GM19438 (cell line): ENCODE measurements at regions not wholly inside any gene's neighbourhood (a gene's known extent, or its start where the extent isn't known, plus 50 kb on each side); places are given as distances from the start of the nearest gene placed in this dataset.

ENCODE experiments used
- ATAC-seq: cut with Tn5 transposase; IDR thresholded peaks from one replicate; pipeline ENCODE4 v1.9.1; 2021; ENCODE audit warnings: low read depth; ENCODE audit not compliant: unreplicated experiment

DNA sequence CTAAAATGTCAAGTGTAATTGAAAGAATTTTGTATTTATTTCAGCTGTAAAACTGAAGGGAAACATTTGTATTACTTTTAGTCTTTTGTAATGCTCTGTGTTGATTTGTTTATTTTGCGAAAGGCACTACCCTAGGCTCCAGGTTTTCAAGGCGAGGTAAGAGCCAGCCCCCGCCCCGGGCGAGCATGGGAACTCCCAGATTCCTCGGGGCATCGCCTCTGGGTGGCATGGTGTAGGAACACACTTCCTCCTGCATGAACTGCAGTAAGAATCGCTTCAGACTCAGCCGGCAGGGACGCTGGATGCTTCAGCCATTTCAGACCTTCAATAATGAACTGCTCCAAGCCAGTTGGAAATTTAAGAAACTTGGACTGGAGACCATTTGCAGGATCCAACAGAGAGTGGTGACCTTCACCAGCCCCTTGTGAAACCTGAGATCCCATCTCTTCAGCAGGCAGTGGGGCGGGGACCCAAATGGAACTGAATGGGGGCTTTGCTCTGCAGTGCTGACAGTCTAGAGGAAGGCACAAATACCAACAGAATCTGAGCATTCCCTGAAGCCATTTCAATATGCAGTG, 544.3 kb upstream of the MGMT start:
- ATAC-seq, result no peak

DNA sequence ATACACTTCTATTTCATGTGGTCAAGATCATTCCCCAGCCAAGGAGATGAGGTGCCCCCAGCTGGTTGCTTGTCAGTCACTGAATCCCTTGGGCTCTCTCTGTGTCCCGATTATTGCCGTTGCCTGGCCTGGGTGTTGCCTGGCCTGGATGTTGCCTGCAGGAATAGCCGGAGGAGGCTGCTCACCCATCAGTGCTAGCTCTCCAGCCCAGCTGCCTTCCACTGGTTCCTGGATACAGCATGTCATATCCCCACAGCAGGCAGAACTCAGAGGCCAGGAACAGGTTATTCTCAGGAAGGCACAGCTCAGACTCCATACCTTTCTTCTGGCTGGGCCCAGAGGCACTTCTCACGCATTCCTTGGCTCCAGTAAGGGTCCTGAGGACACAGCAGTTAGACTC, 542.1 kb upstream of the MGMT start:
- no peak for ATAC-seq

DNA sequence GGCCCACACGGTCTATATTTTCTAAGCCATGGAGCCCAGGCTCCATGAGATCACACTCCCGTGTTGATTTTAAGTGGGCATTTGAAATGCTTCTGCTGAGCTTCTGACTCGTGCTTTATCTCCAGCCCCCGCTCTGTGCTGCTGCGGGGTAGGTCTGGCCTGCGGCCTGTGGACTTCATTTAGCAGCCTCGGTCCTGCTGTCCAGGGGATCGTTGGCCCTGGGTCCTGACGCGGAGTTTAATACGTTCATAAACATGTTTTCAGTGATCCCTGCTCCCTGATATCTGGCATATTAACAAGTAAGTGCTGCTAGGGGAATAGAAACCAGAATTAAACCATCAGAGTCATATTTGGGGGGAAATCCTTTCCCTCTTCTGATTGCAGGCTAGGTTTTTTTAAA, 540.3 kb upstream of the MGMT start:
- no peak for ATAC-seq

DNA sequence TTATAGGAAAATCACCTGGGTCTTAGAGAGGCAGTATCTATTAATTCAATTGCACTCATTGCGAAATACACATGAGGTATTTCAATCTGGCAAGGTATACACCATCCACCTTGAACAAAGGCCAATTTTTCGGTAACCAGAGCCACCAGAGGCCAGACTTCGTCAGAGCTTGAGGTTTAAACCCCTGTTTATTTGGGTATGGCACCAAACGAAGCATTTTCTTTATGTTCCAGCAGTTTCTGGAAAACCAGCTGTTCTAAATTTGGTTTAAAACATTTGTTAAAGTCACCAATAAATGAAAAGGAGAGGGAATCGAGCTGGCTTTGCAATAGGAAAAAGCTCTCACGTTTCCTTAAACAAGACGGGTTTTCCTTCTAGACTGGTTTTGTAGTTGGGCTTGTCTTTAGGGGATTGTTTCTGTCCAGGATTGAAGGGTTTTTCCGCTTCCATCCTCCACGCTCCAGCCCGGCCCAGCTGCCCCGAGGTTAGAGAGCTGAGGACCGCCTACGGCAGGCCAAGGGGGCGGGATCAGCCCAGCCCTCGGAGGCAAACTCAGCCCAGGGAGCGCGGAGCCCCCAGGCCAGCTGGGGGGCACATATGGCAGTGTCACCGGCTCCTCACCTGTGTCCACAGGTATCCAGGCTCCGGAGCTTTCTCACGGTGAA, 539.4 kb upstream of the MGMT start:
- ATAC-seq, result no peak

DNA sequence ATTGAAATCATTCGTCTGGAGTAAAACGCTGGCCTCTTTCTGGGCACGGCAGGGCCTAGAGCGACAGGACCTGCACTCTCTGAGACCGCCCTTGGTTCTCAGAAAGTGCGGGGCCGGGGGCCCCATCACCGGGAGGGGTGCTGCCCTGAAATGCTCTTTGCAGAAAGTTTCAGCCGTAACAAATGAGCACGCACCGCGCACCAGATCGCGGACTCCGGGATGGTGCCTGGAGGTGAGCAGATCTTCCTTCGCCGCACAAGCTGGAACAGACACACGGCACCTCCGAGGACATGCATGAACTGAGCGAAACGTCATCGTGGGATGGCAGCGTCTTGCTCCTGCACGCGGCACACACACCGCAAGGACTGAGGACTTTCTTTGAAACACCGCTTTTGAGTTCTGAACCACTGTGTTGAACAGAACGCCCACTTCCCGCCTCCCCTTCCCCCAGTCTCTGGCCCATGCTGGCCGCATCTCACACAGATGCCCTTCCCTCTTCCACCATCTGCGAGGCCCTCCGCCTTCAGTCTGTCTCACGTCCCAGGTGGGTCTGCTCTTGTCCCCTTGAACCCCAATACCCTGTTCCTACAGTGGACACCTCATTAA, 538.7 kb upstream of the MGMT start:
- ATAC-seq, result no peak

DNA sequence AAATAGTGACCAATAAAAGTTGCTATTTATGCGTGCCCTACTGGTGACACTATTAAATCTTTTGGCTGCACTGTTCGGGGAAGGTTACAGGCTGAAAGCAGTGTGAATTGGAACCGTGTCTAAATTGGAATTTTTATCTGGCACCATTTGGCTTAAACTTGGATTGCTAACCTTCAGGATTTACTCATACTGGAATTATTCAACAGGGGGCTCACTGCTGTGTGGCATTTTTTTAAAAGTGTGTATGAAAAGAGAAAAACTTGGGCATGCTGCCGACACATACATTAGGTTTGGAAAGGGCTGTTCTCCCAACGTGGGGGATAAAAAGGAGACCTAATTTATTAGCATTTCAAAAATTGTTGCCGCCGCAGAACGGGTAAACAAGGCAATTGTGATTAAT, 537.9 kb upstream of the MGMT start:
- ATAC-seq, result no peak

DNA sequence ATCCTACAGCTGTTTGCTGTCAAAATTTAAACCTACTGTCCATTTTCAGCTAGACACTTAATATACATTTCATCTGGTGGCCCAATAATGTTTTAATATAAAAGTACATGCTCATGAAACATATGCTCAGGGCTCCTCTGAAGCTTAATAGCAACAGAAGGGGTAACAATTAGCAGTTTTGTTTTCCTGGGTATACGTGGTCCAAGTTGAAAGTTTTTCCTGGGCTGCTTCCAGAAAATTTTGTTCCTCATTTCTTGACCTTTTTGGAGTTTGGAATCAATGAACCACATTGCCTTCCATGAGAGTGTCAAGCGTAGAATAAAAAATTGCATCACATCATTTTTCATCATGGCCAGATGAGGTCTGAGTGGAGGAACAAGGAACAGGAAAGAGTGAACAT, 537.3 kb upstream of the MGMT start:
- no peak for ATAC-seq

DNA sequence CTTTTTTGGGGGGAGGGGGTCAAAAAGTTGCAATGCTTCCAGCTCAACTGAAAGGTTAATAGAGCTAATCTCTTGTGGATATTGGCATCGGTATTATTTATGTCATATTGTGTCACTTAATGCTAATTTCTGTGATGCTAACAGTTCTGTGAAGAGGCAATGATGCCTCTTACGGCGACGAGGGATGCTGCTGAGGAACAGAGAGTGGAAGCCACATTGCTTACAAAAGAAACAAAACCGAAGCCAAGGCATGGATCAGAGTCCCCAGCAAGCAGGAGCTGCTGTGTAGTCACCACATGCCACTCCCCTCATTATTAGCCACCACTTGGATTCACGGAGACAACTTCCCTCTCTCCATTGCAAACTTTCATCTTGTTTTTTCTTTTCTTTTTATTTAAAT, 536.5 kb upstream of the MGMT start:
- no peak for ATAC-seq

DNA sequence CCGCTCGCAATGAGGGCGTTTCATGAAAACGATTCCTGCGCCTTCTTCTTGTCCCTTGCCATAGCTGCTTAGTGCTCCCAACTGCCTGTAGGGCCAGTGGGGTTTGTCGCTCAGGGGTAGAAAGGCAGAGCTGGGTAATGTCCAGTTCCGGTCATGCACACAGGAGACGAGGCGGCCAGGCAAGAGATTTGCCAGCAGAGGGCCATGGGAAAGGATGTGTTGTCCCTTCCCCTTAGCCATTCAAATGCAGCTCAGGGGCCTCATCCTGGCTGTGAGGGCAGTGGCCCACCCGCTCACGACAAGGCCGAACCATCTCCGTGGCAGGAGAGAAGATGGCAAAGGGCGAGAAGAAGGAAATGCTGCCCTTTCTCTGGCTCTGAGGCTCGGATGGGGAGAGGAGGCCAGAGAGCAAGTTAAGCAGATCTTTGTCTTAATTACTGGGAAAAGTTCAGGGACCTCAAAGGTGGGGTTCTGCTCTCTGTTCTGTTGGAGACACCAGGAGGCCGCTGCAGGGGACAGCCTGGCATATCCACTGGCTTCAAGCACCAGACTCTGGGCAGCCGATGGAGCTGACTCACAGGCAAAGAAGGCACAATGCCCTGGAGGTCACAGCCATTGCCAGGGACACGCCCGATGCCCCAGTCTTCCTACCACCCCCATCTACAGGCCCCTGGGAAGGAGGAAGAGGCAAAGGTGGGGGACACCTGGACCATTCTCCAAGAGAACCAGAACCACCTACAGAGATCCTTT, 534.8 kb upstream of the MGMT start:
- no peak for ATAC-seq

DNA sequence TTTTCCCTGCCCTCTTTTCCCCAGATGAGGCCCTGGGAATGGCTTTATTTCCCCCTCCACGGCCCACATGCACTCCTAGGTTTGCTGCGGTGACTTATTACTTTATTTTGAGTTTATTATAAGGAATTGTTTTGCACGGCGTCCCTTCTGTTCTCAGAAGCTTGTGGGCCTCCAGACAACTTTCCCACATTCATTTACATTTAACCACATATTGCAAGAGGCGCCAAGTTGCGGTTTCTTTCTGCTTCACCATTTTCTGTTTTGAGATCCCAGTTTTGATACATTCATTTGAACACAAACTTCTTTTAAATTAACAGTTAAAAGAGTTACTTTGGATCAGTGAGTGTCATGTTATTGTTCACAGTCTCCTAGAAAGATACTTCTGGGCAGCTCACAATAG, 532.5 kb upstream of the MGMT start:
- ATAC-seq, result no peak

DNA sequence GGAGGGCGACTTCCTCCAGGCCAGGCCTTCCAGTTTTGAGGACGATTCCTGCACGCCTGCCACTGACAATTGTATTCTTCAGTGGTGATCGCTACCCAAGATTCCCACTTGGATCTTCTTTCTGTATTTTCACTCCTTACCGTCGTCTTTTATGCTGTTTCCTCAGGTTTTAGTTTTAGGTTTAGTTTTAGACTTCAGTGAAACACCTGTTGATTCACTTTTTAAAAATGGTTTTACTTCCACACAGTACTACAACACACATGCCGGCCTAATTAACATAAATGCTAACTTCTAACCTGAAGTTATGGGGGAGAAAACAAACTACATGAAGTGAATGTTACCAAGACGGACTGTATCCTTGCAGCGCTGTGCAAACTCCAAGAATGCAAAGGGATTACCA, 530.6 kb upstream of the MGMT start:
- no peak for ATAC-seq

DNA sequence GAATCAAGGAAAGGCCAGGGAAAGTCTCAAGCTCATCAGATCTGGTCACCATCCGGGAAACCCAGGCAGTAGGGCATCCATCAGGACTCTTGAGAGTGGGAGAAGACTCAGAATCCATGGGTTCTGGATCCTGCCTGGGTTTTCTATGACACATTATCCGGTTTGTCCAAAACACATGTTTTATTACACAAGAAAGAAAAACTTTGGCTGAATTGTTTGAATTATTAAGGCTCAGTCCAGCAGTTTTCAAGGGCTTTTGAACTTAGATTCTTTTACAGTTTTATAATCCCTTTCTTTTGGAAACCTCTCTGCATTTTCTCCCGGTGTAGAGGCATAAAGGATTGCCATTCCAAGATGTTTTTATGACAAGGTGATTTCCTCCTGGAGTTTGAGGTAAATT, 528.5 kb upstream of the MGMT start:
- no peak for ATAC-seq

DNA sequence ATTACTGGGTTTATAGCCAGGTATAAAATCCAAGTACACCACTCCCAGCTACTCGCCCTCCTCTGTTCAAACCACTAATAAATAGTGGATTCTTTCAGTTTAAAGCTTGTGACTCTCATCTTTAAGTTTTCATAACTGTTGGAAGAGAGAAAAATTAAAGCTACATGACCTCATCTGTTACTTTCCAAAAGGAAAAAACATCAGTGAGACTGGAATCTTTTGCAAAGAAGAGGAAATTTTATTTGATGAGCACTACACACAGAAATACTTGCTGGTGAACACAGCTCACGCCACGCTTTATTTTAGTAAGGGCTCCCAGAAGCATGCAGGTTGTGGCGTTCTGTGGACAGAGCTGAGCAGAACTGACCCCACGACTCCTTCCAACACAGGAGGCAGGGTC, 527.0 kb upstream of the MGMT start:
- ATAC-seq, result no peak

DNA sequence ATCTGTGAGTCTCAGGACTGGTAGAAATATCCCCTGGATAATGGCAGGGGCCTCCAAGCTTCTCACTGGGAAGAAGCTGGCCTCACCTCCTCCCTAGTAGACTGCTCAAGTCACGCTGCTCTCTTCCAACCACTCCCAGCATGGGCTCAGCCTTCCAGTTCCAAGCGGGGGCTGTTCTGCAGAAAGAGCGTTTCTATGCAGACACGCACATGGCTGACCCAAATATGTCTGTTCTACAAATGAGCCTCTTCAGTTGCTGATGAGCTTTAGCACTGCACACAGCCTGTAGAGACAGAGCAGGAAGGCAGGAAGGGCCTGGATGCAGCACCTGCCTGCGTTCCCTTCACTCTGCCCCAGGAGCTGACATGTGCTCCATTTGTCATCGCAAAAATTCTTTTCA, 523.9 kb upstream of the MGMT start:
- no peak for ATAC-seq

DNA sequence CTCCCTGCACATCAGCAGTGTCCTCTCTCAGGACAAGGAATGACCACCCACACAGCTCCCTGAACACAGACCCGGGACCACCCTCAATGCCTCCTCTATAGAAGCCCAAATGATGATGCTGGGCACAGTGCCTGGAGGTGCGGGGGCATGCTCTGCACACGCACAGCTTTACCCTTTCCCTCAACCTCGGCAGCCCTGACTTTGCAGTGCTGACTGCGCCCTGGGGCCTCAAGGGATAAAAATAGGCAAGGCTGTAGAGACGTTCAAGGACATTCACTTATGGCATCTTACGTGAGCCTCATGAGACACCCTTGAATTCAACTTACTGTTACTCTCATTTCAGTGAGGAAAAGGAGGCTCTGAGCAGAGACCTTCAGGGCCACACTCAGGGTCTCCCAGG, 521.6 kb upstream of the MGMT start:
- no peak for ATAC-seq

DNA sequence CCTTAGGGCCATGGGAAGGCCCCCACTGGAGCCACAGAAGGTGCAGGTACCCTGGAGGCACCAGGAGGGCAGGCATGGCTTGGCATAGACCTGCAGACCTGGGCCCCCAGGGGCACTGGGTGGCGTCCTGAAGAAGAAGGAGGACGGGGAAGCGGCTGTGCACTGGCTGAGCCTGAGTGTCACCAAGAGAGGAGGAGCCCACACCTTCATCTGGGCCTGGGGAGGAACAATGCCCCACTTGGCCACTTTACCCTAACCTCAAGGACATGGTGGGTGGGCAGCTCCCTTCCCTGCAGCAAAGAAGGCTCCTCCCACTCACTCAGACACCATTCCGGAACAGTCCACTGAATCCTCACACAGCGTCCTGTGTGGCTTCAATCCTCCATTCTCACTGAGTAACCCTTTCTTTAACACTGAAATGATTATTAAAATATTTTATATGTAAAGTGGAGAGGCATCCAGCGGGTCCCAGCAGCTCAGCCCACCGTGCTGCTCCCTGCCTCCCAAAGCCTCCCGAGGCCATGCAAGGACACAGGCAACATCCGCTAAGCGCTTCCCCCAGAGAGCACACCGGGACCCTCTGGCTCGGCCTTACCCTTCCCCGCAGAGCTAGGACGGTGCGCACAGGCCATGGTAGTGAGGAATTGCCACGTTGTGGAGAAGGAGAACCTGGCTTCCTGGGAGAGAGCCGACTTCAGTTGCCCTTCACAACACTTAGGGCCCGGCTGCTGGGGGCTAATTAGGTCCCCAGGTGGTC, 516.7 kb upstream of the MGMT start:
- no peak for ATAC-seq

DNA sequence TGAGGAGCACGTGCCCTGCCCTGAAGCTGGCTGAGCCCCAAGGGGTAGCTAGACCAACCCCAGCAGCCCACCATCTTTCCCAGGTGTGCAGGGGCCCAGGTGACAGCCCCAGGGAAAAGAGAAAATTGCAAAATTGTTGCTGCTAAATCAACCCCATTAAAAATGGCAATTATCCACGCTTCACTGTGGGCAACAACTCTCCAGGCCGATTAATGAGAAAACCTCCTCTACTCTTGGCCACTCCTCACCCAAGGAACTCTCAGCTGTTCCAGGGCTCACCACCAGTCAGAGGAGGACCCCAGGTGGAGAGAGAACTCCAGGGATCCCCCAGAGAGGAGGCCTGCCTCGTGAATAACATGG, 516.1 kb upstream of the MGMT start:
- ATAC-seq, result no peak

DNA sequence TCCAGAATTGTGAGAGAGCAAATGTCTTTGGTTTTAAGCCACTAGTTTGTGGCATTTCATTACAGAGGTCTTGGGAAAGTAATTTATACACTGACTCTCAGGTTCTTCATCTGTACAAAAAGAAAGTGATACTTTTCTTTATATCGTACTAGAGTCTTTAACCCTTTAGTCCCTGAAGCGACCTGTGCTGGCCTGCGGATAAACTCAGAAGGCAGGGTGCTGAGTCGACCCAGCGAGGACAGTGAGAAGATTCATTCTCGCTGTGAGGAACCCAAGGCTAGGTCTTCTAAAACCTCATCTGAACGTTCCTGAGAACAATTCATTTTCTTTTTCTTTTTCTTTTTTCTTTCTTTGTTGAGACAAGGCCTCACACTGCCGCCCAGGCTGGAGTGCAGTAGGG, 514.2 kb upstream of the MGMT start:
- no peak for ATAC-seq

DNA sequence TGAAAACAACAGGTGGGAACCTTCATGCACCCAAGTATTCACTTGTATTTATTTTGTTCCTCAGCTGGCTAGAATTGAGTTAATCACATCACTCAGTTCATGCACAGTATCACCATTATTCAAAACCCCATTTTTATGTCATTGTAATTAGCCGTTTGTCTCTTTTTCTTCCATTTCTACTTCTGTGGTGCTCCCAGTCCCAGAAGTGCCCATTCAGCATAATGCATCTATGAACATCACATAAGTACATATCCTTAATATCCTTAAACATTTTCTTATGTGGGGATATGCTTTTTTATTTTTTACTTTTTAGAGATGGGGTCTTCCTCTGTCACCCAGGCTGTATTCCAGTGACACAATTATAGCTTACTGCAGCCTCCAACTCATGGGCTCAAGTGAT, 510.9 kb upstream of the MGMT start:
- no peak for ATAC-seq

DNA sequence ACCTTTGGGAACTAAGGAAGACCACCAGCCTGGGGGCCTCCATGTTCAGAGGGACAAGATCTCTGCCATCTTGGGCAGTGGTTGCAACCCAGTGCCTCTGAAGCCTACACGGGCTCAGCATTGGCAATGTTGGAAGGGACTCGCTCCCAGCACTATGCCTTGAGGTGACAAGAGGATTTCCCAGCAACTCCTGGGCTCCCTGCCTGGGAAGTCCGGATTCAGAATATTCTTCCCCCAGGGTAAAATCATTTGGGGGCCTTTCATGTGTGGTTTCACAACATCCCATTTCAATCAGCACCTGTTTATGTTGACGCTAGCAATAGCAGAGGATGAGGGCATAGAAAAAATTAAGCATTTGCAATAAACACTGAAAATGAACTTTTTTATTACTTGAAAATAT, 509.8 kb upstream of the MGMT start:
- no peak for ATAC-seq
